AG04450 (cell line): ENCODE measurements at regions not wholly inside any gene's neighbourhood (a gene's known extent, or its start where the extent isn't known, plus 50 kb on each side); places are given as distances from the start of the nearest gene placed in this dataset.
"Not testable (repeated sequence)": the region's sequence is repeated elsewhere in the genome, so short reads cannot be mapped to it uniquely, and the experiment has no call there.

ENCODE experiments used
- CTCF ChIA-PET: fragments of 300-600, 350-600 bp; formaldehyde crosslinking; extraction: SDS; loops from one replicate; lab custom pipeline; 2022; ENCODE audit warnings: antibody characterized with exemption, inconsistent platforms; lab: Charles Lee
- POLR2A ChIA-PET: fragments of 350-600 bp; formaldehyde crosslinking; extraction: SDS; loops from one replicate; lab custom pipeline; 2021; ENCODE audit warnings: antibody characterized with exemption, inconsistent platforms; lab: Yijun Ruan, JAX
- DNase-seq: peaks from one replicate; pipeline ENCODE4 v3.0.0-alpha.2; 2011; ENCODE audit warnings: low read depth, low spot score
- H3K27ac ChIP-seq: one replicate; pipeline ENCODE4 v1.5.1; 2012; ENCODE audit warnings: low read depth, low read length, control low read depth
- H3K27me3 ChIP-seq: one replicate; pipeline ENCODE4 v1.6.0; 2012; ENCODE audit warnings: low read length; ENCODE audit not compliant: control insufficient read depth, insufficient read depth
- H3K4me3 ChIP-seq: 2 replicates; pipeline ENCODE4 v1.5.1; 2011; ENCODE audit warnings: mild to moderate bottlenecking, low read depth, low read length, control low read depth
- H3K9me3 ChIP-seq: 2 replicates; pipeline ENCODE4 v1.5.1; 2012; ENCODE audit warnings: low read length; ENCODE audit not compliant: control insufficient read depth, insufficient read depth
- CTCF ChIP-seq: IDR thresholded peaks from 2 replicates; pipeline ENCODE4 v1.5.1; 2011; ENCODE audit warnings: low read depth, low read length, control low read depth, inconsistent platforms

- TF ChIP-seq CTCF, result no peak
- DNase-seq, result peak; percentile 46
- H3K9me3 ChIP-seq, result no peaks in the 10 kb centered on the region
- ChIA-PET CTCF (interaction anchor here (0.8 to 6.1 kb wide), 4 partner anchors 12 to 143 kb away, joined by 3 to 24 read pairs (median 6); no protein-coding TSS in a partner anchor), POLR2A (no interaction called here)
- H3K27me3 ChIP-seq, result no peaks in the 10 kb centered on the region
- H3K27ac ChIP-seq, result no peak overlapping the region
- no peak overlapping the region for H3K4me3 ChIP-seq
Observed at GRCh38 chr4:163693211-163693610, 198.7 kb downstream of the TMA16 start.

GRCh38 chr4:163693776-163694175 lies 199.3 kb downstream of the TMA16 start:
- Histone ChIP-seq H3K27ac (peak overlapping the region; percentile 82), H3K4me3 (no peak overlapping the region), H3K27me3 (no peaks in the 10 kb centered on the region), H3K9me3 (no peaks in the 10 kb centered on the region)
- DNase-seq, result peak; percentile 34
- POLR2A ChIA-PET, result no interaction called here
- TF ChIP-seq CTCF, result no peak
- CTCF ChIA-PET, result interaction anchor here (0.8 to 6.1 kb wide), 4 partner anchors 13 to 144 kb away, joined by 3 to 24 read pairs (median 6); no protein-coding TSS in a partner anchor

GRCh38 chr4:163694385-163694784 lies 199.9 kb downstream of the TMA16 start:
- ChIA-PET POLR2A (no interaction called here), CTCF (no interaction called here)
- TF ChIP-seq CTCF, result 0 out of 2 replicates have a peak, but pooled peaks have one; percentile 13
- Histone ChIP-seq H3K27ac (peak overlapping the region; percentile 82), H3K27me3 (no peaks in the 10 kb centered on the region), H3K9me3 (no peaks in the 10 kb centered on the region), H3K4me3 (no peak overlapping the region)
- peak; percentile 21 for DNase-seq

- Histone ChIP-seq H3K9me3 (no peaks in the 10 kb centered on the region), H3K27me3 (no peaks in the 10 kb centered on the region), H3K27ac (peak overlapping the region; percentile 42), H3K4me3 (no peak overlapping the region)
- ChIA-PET POLR2A (no interaction called here), CTCF (interaction anchor here (1.6 kb wide), 1 partner anchor 16 kb away, joined by 7 read pairs; no protein-coding TSS in a partner anchor)
- no peak for TF ChIP-seq CTCF
- DNase-seq, result peak; percentile 46
Observed at GRCh38 chr4:163697121-163697520, 202.6 kb downstream of the TMA16 start.

- DNase-seq, H3K4me3 ChIP-seq, POLR2A ChIA-PET, H3K27me3 ChIP-seq, H3K9me3 ChIP-seq, H3K27ac ChIP-seq: not testable (repeated sequence)
- CTCF ChIA-PET, result interaction anchor here (2.7 kb wide), 1 partner anchor 19 kb away, joined by 10 read pairs; no protein-coding TSS in a partner anchor
Observed at GRCh38 chr4:163700383-163700782, 205.9 kb downstream of the TMA16 start.
